ENCODE measurements at regions not wholly inside any gene's neighbourhood (a gene's known extent, or its start where the extent isn't known, plus 50 kb on each side); places are given as distances from the start of the nearest gene placed in this dataset.

- TF ChIP-seq EP300 (IDR thresholded peaks at IDR 0.05) (no peak), CTCF (IDR thresholded peaks at IDR 0.05) (no peak)
Measured at GRCh38 chr5:135130261-135131215, 96.5 kb upstream of the PITX1 start.

All from gastroesophageal sphincter (tissue), 3 donors.